ENCODE measurements at regions not wholly inside any gene's neighbourhood (a gene's known extent, or its start where the extent isn't known, plus 50 kb on each side); places are given as distances from the start of the nearest gene placed in this dataset.

- WGBS, 2 donors (ENCODE audit: low coverage in 1 of 2), result 97% methylated on average over 3 of the region's 3 CpGs
- H3K9me3 ChIP-seq, result peaks cover 0 to 13% (median 0%) of the 10 kb centered on the region in 3 donors
- TF ChIP-seq EP300 (IDR thresholded peaks at IDR 0.05) (no peak), CTCF (IDR thresholded peaks at IDR 0.05) (no peak), POLR2A (IDR thresholded peaks at IDR 0.05) (no peak), POLR2AphosphoS5 (IDR thresholded peaks at IDR 0.05) (no peak)
- H3K27me3 ChIP-seq, result no peaks in the 10 kb centered on the region
- no peak overlapping the region for H3K27ac ChIP-seq
- no peak overlapping the region for H3K4me3 ChIP-seq
- ATAC-seq, result no peak
- no peaks in the 10 kb centered on the region for H3K36me3 ChIP-seq
- H3K4me1 ChIP-seq, result peaks cover 0 to 4% (median 0%) of the 10 kb centered on the region in 3 donors
Measured at GRCh38 chr4:19780871-19781270, 470.8 kb upstream of the SLIT2 start.

- TF ChIP-seq POLR2A (IDR thresholded peaks at IDR 0.05) (no peak), EP300 (IDR thresholded peaks at IDR 0.05) (no peak)
Measured at GRCh38 chr4:19776929-19777328, 474.8 kb upstream of the SLIT2 start.

GRCh38 chr4:19776021-19776459, 475.7 kb upstream of the SLIT2 start:
- H3K27ac ChIP-seq, result peak overlapping the region in 1 of 4 donors; percentile 17

More at GRCh38 chr4:19776929-19777328, 474.8 kb upstream of the SLIT2 start:
- H3K9me3 ChIP-seq, result no peaks in the 10 kb centered on the region
- H3K27ac ChIP-seq, result no peak overlapping the region
- no peaks in the 10 kb centered on the region for H3K27me3 ChIP-seq
- peaks cover 0 to 8% (median 0%) of the 10 kb centered on the region in 3 donors for H3K4me1 ChIP-seq
- H3K36me3 ChIP-seq, result no peaks in the 10 kb centered on the region
- no peak overlapping the region for H3K4me3 ChIP-seq
- no peak for ATAC-seq

GRCh38 chr4:19774690-19775256, 476.9 kb upstream of the SLIT2 start:
- H3K4me3 ChIP-seq, result no peak overlapping the region
- H3K27me3 ChIP-seq, result no peaks in the 10 kb centered on the region
- no peaks in the 10 kb centered on the region for H3K9me3 ChIP-seq
- TF ChIP-seq POLR2AphosphoS5 (IDR thresholded peaks at IDR 0.05) (no peak), EP300 (IDR thresholded peaks at IDR 0.05) (no peak), CTCF (IDR thresholded peaks at IDR 0.05) (no peak), POLR2A (IDR thresholded peaks at IDR 0.05) (no peak)
- 76 to 85% methylated on average over 2 of the region's 2 CpGs for WGBS, 2 donors (ENCODE audit: low coverage in 1 of 2)
- peaks cover 0 to 8% (median 0%) of the 10 kb centered on the region in 3 donors for H3K4me1 ChIP-seq
- no peak overlapping the region for H3K27ac ChIP-seq
- no peak for ATAC-seq
- H3K36me3 ChIP-seq, result no peaks in the 10 kb centered on the region

More at GRCh38 chr4:19776021-19776459, 475.7 kb upstream of the SLIT2 start:
- H3K27me3 ChIP-seq, result no peaks in the 10 kb centered on the region
- no peaks in the 10 kb centered on the region for H3K9me3 ChIP-seq
- H3K36me3 ChIP-seq, result no peaks in the 10 kb centered on the region
- WGBS, 2 donors (ENCODE audit: low coverage in 1 of 2), result 39 to 69% methylated on average over 3 to 9 of the region's 10 CpGs
- no peak for TF ChIP-seq CTCF (IDR thresholded peaks at IDR 0.05)
- TF ChIP-seq POLR2AphosphoS5 (IDR thresholded peaks at IDR 0.05), result peak; percentile 12
- no peak for TF ChIP-seq EP300 (IDR thresholded peaks at IDR 0.05)
- TF ChIP-seq POLR2A (IDR thresholded peaks at IDR 0.05), result no peak
- no peak overlapping the region for H3K4me3 ChIP-seq
- no peak for ATAC-seq
- peaks cover 0 to 8% (median 0%) of the 10 kb centered on the region in 3 donors for H3K4me1 ChIP-seq

GRCh38 chr4:19772581-19772980, 479.1 kb upstream of the SLIT2 start:
- Histone ChIP-seq H3K4me3 (no peak overlapping the region), H3K27me3 (no peaks in the 10 kb centered on the region), H3K9me3 (no peaks in the 10 kb centered on the region), H3K4me1 (peaks cover 0 to 8% (median 0%) of the 10 kb centered on the region in 3 donors), H3K27ac (no peak overlapping the region), H3K36me3 (no peaks in the 10 kb centered on the region)
- TF ChIP-seq EP300 (IDR thresholded peaks at IDR 0.05), result no peak
- no peak for TF ChIP-seq CTCF (IDR thresholded peaks at IDR 0.05)
- TF ChIP-seq POLR2A (IDR thresholded peaks at IDR 0.05), result no peak
- no peak for TF ChIP-seq POLR2AphosphoS5 (IDR thresholded peaks at IDR 0.05)
- WGBS, 2 donors (ENCODE audit: low coverage in 1 of 2), result 75 to 100% methylated on average over 1 of the region's 1 CpG
- ATAC-seq, result no peak
